GM12864 (cell line): ENCODE measurements at regions not wholly inside any gene's neighbourhood (a gene's known extent, or its start where the extent isn't known, plus 50 kb on each side); places are given as distances from the start of the nearest gene placed in this dataset.

ENCODE experiments used
- DNase-seq: peaks from one replicate; pipeline ENCODE4 v3.0.0-alpha.2; 2011; ENCODE audit warnings: low read depth
- H3K4me3 ChIP-seq: 2 replicates; pipeline ENCODE4 v1.5.1; 2011; ENCODE audit warnings: mild to moderate bottlenecking, low read depth, low read length, control low read depth
- TF ChIP-seq, protein P1 (sequence below): IDR thresholded peaks from 2 replicates; pipeline ENCODE4 v1.5.1; 2011; ENCODE audit warnings: low read depth, mild to moderate bottlenecking, moderate library complexity, low read length, control low read depth, inconsistent platforms; ENCODE audit errors: missing control alignments

DNA sequence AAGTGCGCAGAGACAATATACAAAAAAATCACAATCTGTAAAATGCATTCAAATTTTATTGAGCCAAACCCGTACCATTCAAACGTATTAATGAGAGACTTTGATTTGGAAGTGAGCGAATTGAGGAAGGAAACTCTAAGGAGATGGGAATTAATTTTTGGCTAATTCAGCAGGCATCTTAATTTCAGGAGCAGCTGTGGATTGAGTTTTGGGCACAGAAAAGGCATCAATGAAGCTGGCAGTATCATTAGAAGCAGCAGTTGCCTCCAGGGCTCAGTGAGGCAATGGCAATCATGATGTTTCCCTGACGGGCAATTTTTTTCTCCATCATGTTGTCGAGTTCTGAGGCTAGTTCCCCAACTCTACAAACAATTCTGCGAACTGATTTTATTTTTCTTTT, 2041.6 kb downstream of the NCAM2 start:
- DNase-seq = no peak
- TF ChIP-seq, protein P1, sequence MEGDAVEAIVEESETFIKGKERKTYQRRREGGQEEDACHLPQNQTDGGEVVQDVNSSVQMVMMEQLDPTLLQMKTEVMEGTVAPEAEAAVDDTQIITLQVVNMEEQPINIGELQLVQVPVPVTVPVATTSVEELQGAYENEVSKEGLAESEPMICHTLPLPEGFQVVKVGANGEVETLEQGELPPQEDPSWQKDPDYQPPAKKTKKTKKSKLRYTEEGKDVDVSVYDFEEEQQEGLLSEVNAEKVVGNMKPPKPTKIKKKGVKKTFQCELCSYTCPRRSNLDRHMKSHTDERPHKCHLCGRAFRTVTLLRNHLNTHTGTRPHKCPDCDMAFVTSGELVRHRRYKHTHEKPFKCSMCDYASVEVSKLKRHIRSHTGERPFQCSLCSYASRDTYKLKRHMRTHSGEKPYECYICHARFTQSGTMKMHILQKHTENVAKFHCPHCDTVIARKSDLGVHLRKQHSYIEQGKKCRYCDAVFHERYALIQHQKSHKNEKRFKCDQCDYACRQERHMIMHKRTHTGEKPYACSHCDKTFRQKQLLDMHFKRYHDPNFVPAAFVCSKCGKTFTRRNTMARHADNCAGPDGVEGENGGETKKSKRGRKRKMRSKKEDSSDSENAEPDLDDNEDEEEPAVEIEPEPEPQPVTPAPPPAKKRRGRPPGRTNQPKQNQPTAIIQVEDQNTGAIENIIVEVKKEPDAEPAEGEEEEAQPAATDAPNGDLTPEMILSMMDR = no peak
- H3K4me3 ChIP-seq = no peak overlapping the region

DNA sequence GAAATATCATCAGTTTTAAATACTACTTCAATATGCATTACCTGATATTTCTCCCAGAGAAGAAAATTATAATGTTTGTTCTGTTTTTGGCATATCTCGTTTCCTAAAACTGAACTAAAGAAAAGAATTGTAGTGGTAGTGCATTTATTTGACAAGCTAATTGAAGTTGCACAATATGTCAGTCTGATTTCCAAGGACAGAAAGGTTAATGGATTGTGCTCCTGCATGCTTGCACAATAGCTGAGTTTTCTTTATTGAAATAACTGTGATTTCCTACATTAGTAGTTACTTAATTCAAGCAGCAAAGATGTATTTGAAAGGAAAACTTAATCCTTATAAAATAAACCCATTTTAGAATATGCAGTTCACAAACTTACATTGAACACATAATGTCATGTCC, 2047.7 kb downstream of the NCAM2 start:
- TF ChIP-seq, protein P1 = no peak
- no peak for DNase-seq
- no peak overlapping the region for H3K4me3 ChIP-seq

- DNase-seq = no peak
- TF ChIP-seq, protein P1 = no peak
- H3K4me3 ChIP-seq = no peak overlapping the region
These were observed 2069.5 kb downstream of the NCAM2 start for GRCh38 chr21:23067672-23068071.

DNA sequence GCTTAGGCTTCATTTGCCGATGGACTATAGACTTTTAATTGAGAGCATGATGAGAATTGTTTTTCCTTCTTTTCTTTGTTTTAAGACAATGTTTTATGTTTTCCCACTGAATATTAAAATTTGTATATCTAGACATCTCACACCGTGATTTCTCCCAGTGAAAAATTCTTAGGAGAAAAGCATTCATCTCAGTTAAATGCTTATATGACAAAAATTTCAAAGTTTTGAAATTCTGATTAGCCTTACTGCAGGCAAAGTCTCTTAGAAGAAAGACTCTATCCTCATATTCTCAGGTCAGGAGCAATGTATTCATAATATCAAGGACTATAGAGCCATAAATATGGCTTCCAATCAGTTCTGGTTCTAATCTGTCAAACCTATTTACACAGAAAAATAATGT, 2085.0 kb downstream of the NCAM2 start:
- no peak overlapping the region for H3K4me3 ChIP-seq
- TF ChIP-seq, protein P1 = no peak
- no peak for DNase-seq

DNA sequence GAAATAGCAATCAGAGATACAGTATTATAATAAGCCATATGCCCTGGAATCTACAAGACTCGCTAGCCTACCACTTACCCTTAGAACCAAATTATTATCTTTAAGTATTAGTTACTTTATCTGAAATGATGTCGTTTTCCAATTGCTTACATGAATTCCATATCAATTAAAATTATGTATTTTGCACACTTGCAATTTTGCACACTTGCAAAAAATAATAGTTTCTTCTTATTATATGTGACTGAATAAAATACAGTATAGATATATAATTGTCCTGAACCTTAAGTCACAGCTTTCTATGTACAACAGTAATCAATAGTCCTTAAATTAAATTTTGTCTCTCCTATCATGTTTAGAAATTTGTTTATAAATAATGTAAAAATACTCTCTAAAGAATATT, 2095.1 kb downstream of the NCAM2 start:
- DNase-seq = no peak
- TF ChIP-seq, protein P1 = no peak

GRCh38 chr21:23099185-23099584, 2101.0 kb downstream of the NCAM2 start:
- DNase-seq = no peak
- H3K4me3 ChIP-seq = no peak overlapping the region
- TF ChIP-seq, protein P1 = no peak

More for the DNA sequence above, 2095.1 kb downstream of the NCAM2 start:
- no peak overlapping the region for H3K4me3 ChIP-seq

DNA sequence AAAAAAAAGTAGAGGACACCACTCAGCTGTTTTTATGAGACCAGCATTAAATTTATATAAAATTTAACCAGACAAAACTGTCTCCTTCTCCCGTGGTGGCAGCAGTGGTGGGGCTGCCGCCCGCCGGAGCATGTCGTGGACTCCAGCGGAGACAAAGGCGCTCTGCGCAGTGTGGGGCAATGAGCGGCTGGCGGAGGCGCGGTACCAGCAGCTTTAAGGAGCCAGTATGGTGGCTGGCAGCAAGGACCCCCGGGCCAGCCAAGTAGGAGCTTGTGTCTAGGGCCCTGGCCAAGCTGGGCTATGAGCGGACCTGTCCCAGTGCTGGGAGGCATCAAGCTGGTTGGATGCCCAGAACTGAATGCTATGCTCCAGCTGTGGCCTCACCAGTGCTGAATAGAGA, 2102.9 kb downstream of the NCAM2 start:
- H3K4me3 ChIP-seq = no peak overlapping the region
- DNase-seq = no peak
- TF ChIP-seq, protein P1 = no peak
